Activated CD8-positive, alpha-beta memory T cell treated with anti-CD3 and anti-CD28 coated beads for 4 hours (primary cell): ENCODE measurements at regions not wholly inside any gene's neighbourhood (a gene's known extent, or its start where the extent isn't known, plus 50 kb on each side); places are given as distances from the start of the nearest gene placed in this dataset.
A peak's percentile ranks its signal among the peaks of the same experiment; 100 is the strongest.

Source experiments
- DNase-seq, 2 donors: peaks; one replicate each; pipeline ENCODE4 v3.0.0-alpha.2; 2020; ENCODE audit warnings: low read depth in 2 of 2

GRCh38 chr3:157631478-157631877 is 128.3 kb upstream of the VEPH1 start:
- DNase-seq, result no peak

DNA sequence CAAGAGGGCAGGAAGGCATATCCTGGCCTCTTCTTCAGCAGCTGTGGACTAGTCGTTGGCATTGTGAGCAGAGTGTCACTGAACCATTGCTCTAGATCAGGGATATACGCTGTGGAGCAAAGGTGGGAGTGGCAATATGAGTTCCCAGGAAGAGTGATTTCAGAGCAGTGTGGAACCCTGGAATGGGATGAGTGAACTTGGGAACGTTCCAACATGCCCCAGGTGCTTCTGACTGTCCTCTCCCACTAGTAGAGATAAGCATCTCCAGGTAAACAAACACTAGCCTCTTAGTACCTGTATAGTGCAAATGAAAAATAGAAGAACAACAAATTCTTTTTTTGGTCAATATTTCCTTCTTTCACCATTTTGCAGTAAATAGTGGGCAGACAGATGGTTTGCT is 123.6 kb upstream of the VEPH1 start:
- DNase-seq, result no peak

DNA sequence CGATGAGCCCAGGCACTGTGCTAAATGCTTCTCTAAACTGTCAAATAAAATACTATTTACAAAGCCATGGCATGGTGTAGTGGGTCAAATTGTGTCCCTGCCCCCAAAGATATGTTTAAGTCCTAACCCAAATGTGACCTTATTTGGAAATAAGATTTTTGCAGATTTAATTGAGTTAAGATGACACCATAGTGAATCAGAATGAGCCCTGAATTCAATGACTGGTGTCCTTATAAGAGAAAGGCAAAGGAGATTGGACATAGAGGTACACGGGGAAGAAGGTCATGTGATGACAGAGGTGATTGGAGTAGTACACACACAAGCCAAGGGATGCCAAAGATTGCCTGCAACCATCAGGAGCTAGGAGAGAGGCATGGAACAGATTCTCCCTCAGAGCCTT is 121.6 kb upstream of the VEPH1 start:
- DNase-seq, result no peak

DNA sequence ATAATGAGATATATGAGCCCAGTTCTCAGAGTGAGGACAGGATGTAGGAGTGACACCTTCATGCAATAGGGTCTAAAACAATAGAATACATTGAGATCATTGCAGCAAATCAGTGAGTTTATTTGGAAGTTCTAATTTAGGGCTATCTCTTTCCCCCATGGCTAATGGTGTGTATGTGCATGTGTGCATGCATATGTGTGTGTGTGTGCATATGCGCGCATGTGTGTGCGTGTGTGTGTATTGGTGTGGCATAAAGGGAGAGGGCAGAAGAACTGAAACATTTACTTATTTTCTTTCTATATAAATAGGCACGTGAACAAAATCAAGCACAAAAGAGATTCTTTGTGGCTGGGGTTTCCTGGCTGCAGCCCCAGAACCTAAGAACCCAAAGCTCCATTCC is 115.7 kb upstream of the VEPH1 start:
- DNase-seq, result no peak

- no peak for DNase-seq
Observed at GRCh38 chr3:157618075-157618760, 115.0 kb upstream of the VEPH1 start.

GRCh38 chr3:157614896-157615295 is 111.7 kb upstream of the VEPH1 start:
- DNase-seq, result no peak

GRCh38 chr3:157611536-157612076 is 108.4 kb upstream of the VEPH1 start:
- DNase-seq, result no peak

DNA sequence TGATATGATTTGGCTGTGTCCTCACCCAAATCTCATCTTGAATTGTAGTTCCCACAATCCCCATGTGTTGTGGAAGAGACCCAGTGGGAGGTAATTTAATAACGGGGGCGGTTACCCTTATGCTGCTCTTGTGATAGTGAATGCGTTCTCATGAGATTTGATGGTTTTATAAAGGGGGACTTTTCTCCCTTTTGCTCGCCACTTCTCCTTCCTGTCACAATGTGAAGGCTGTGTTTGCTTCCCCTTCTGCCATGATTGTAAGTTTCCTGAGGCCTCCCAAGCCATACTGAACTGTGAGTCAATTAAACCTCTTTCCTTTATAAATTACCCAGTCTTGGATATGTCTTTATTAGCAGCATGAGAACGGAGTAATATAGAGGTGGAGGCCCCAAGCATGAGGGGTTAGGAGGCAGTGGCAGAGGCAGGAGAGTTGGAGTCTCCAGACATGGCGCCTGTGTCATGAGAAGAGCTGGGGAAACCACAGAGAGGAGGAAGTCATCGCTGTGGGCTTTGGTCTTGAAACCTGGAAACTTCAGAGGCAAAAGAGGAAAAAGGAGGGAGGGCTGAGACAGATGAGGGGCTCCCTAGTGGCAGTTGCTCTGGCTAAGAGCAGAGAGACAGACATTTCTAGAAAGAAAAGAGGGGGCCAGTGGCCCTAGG is 107.8 kb upstream of the VEPH1 start:
- no peak for DNase-seq

DNA sequence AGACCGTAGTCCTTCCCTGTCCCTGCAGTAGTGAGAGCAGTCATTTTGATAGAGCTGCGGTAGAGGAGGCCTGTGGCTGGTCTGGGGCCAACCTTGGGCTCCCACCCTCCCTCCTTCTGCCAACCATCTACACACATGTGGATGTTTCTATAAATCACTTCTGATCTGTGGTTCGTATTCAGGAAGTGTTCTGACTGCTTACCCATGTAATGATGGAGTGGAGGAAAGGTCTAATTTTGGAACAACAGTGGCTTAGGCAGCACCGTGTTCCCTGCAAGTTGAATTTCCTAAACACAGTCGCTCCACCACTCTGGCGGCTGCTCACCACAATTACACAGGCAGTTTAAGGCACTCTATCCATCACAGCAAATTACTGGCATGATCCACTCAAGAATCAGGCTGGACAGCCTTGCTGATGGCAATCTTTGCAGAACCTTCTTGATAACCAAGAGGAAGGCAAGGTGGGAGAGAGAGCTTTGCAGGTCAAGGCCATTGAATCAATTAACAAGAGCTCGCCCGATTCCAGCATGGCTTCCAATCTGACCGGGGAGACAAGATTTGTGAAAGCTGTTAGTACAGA is 104.7 kb upstream of the VEPH1 start:
- no peak for DNase-seq

DNA sequence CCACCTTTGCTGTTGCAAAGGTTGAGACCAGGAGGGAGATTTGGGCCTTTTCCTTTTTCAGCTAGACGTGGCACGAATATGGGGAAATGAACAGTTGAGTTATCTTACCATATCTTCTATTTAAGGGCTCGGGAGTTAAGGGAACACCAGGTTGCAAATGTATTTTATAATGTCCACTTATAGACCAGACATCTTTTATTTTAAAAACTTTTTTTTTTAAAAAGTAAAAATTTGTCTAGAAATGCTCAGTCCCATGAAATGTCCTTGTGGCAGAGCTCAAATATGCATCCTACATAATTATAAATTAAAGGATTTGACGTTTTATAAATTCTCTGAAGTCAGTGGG is 103.6 kb upstream of the VEPH1 start:
- no peak for DNase-seq

DNA sequence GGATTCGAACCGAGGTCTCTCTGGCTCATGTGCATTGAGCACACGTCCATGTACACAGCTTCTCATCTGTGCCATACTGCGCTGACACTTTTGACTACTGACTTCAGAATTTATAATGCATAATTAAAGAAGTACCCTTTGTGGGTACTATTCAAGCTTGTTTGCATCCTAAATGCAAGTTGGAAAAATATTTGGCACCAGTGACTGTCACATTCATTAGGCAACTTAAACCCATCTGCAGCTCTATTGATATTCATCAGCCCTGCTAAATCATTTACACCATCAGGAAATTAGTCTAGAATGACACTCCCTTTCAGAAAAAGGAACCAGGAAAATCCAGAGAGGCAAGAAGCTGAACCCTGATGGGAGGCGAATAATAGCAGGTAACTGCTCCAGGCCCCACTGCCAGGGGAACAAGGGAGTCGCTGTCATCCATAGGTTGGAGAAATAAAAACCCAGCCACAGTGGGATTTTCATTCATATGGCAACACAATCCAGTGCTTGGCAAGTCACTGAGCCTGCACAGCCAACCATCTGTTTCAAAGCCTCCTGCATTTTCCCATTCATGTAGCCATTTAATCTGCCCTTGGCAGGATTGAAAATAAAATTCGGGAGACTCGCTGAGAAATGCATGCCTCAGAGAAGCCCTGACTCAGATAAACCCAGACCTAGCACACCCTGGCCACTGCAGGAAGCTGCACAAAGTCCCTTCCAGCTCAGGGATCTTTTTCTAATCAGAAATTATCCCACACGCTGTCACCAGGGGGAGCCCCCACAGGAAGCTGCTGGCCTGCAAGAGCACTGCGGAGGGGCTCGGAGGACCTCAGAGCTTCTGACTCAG is 103.0 kb upstream of the VEPH1 start:
- DNase-seq, result peak; percentile 12 to 30

DNA sequence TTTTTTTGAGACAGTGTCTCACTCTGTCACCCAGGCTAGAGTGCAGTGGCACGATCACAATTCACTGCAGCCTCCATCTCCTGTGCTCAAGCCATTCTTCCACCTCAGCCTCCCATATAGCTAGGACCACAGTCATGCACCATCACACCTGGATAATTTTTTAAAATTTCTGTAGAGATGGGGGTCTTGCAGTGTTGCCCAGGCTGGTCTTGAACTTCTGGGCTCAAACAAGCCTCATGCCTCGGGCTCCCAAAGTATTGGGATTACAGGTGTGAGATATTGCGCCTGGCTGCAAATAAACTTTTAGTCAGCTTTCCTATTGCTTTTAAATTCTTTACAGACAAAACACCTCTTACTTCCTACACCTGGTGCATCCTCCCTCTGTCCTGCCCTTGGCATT is 102.1 kb upstream of the VEPH1 start:
- DNase-seq, result no peak

- no peak for DNase-seq
Observed at GRCh38 chr3:157602424-157602823, 99.2 kb upstream of the VEPH1 start.

DNA sequence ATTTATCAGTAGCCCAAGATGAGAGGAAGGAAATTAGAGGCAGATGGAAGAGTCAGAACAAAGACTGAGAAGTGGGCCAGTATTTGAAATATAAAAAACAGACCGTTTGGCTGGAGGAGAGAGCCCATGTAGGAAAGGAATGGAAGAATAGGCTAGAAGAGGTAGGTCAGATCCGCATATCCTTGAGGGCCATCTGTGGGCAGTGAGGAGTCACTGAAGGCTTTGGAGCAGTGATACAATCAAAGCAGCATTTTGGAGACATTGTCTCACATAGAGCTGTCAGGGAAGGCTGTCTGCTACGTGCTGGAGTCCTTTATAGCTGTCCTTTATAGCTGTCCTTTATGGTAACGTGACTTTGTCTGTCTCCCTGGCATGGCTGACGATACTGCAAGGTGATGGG is 92.0 kb upstream of the VEPH1 start:
- DNase-seq, result no peak

DNA sequence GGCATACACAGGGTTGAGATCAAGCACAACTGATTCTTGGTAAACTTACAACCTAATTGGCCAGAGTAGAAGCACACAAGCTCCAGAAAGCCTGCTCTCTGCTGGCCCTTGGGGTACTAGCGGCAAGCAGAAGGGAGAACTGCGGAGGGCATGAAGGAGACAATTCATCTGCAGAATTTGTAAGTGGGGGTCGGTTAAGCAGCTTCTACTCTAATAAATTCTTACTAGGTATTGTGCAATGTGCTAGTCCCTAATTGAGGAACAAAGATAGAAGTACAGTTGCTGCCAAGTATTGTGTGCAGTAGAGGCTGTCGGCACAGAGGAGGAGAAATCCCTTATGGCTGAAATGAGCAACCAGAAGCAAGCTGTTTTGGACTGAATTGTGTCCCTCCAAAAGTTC is 91.2 kb upstream of the VEPH1 start:
- no peak for DNase-seq

DNA sequence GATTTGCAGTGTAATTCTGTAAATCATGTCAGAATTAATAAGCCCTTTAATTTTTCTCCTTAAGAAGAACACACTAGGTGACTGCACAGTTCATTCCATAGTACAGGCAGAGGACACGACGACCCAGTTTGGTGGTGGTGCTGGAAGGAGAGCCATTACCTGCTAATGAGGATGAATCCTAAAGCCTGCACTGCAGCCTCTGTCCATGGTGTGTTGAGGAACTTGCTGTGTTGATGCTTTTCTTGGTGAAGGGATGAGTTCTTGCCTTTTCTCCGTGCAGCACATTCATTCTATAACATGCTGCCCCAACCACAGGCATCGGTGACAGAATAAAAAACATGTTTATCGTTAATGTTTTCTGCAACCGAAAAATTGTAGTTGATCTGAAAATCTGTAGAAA is 89.6 kb upstream of the VEPH1 start:
- no peak for DNase-seq

DNA sequence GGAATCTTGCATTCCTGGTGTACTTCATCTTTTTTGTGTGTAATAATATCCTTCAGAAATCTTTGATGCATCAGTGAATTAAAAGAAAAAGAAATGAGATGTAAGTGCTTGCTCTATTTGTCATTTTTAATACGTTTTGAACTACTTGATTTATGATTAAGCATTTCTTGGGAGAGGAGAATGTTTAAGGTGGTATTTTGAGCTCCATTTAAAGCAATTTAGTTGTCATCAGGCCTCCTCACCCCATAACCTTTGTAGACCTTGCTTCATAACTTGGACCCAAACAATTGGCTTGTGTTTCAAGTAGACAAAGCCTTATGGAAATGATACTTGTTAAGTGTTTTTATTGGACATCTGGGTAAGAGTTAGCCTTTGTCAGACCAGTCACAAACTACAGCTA is 87.1 kb upstream of the VEPH1 start:
- DNase-seq, result no peak

DNA sequence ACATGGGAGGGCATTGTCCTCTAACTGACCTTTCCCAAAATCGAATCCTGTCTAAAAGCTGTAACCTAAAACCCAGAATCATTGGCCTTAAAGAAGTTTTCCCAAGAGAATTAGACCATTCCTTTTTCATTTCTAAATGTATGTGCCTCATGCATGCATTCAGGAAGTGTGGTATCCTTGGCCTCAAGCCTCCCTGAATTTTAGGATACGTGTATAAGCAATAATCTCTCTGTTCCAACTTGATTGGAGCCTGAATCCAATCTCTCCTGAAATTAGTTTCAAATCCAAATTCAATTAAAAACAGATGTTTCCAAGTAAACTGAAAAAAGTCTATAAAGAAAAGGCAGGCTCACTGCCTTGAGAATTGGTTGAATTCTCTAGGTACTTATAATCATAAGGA is 86.0 kb upstream of the VEPH1 start:
- DNase-seq, result no peak

DNA sequence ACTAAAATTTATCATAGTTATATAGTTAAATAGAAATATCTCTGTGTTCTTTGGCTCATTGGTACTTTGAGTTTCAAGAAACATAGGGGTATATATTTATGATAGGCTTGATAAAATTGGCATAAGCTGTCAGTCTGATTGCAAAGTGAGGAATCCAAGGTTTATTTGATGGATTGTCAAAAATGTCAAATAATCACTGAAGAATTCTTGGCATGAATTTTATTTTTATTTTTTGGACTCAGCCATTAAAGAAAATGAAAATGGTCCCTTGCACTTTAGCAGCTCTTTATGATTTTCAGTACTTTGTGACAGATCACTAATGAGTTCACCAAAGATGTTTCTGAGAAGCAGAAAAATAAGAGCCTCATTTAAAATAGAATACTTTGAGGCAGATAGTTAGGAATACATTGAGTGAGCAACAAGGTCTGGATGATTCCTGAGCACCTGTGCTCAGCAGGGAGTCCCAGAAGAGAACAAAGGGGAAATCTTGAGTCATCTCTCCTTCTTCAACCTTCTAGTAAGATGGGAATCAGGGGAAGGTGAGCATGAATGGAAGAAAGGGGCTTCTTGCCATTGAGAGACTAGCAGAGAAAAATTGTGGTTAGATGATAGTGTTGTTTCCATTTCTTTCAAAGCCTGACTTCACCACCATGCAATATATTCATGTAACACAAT is 85.3 kb upstream of the VEPH1 start:
- DNase-seq, result no peak

GRCh38 chr3:157586293-157586692 is 83.1 kb upstream of the VEPH1 start:
- DNase-seq, result no peak

DNA sequence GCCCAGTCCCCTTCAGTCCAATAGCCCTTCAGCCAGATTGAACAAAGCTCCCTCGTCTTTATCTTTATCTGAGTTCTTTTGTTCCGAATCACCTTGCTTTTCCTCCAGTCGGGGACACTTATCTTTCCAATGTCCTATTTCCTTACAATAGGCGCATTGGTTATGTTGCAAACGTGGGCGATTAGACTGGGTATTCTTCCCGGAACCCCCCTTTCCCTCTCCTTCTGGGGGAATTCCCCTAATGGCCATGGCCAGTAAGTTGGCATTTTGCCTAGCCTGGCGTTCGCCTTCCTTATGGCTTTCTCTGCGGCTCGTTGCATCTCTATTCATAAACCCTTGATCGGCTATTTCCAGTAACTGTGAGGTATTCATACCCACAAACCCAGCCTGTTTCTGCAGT is 82.2 kb upstream of the VEPH1 start:
- no peak for DNase-seq

DNA sequence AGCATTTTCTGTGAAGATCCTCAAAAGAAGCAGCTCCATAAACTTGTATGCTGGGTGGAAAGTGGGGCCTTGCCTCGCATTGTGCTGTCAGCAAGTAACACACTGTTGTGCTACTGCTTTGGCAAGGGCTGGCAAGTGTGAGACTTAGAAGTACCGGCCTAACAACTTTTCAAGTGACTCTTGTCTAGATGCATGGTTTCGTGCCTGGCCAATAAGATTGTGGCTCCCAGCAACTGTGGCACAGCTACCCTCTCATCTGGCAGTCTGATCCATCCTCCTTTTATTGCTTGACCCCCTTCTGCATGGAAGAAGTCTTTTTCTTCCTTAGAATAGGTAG is 79.4 kb upstream of the VEPH1 start:
- no peak for DNase-seq
